ENCODE measurements at regions not wholly inside any gene's neighbourhood (a gene's known extent, or its start where the extent isn't known, plus 50 kb on each side); places are given as distances from the start of the nearest gene placed in this dataset.
A peak's percentile ranks its signal among the peaks of the same experiment; 100 is the strongest.
"Not testable (repeated sequence)": the region's sequence is repeated elsewhere in the genome, so short reads cannot be mapped to it uniquely, and the experiment has no call there.

- DNase-seq: no peak
Measured at GRCh38 chr9:21605489-21605931, 123.4 kb upstream of the IFNE start.

DNA sequence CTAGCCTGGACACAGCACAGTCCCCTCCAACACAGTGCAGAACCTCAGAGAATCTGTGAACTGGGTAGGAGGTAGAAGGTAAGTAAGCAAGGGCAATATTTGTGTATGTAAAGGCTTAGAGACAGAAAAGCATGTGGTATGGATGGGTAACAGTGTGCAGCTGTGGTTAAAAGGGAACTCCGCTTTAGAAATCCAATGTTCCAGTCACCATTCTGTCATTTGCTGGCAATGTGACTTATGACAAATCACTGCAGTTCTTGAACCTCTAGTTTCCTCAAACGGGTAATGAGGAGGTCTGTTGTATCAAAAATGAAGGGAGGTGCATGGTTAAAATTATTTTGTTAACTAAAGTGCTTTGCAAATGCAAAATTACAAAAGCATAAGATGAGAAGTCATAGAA, 125.5 kb upstream of the IFNE start:
- DNase-seq: no peak

DNA sequence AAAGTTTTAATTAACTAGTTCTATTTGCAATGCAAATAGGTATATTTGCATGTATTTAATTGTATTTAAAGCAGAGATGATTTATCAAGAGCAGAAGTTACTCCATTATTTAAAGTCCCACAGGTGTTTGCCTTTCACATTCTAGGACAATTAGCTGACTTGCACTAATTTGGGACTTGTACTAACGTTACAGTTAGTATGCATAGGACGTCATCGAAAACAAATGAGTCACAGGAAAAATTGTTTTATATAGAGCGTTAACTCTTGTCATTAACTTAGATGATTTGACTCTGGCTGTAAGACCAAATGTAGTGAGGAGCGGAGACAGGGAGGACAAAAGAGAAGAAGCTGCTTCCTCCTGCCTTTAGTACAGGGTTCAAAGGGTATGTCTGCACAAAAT, 126.1 kb upstream of the IFNE start:
- DNase-seq: no peak

GRCh38 chr9:21609506-21609905, 127.4 kb upstream of the IFNE start:
- no peak for DNase-seq

GRCh38 chr9:21611891-21612290, 129.8 kb upstream of the IFNE start:
- DNase-seq: no peak

DNA sequence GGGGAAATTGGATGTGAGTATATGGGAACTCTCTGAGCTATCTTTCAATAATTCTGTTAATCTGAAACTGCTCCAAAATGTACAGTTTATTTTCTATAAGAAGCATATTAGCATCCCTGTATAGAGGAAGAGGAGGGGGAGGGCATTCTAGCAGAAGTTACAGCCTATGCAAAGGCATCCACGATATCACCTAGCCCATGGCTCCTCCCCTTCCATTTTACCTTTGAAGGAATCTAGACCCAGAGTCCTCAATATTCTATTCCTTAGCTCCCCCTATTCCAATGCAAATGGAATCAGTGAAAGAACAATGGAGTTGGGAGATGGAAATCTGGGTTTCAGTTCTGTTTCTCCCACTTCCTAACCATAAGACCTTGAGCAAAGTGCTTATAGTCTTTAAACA, 132.9 kb upstream of the IFNE start:
- no peak for DNase-seq

DNA sequence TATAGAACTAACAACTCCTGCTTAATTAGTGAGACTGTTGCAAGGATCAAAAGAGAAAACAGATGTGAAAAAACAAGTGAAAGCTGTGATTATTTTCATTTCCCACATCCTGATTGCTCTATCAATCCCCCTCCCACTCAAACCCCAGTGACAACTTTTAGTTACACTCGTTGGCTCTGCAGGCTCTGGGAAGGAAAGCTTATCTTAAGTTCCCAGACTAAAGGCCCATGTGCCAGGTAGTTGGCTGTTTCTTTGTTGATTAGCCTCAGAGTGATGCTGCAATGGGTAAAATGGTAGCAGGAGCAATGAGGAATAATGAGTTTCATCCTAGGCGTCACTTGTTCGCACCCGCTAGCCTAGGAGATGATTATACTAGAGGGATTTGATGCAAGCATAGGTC, 133.3 kb upstream of the IFNE start:
- no peak for DNase-seq

DNA sequence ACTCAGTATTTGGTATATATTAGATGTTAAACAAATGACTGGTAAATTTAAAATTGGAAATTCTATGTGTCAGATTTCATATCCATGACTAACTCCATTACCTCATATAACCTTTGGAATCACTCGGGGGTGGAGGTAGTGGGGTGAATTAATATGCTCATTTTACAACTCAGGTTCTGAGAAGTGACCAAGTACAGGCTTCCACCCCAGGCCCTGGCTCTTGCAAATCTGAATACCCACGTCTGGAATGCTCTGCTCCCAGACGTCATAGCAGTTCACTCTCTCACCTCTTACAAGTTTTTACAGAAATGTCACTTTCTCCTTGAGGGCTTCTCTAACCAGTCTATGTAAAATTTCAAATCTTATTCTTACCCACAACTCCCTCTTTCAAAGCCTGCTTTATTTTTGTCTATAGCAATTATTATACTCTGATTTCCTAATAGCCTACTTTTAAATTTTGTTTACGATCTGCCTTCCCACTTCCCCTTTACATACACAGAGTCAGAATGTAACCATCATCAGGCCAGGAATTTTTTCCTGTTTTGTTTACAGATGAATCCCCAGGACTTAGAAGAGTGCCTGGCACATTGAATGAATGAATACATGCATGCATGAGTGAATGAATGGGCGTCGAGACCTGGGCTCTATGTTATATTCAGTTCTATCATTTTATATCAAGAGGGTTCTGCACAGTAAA, 134.1 kb upstream of the IFNE start:
- DNase-seq: no peak

DNA sequence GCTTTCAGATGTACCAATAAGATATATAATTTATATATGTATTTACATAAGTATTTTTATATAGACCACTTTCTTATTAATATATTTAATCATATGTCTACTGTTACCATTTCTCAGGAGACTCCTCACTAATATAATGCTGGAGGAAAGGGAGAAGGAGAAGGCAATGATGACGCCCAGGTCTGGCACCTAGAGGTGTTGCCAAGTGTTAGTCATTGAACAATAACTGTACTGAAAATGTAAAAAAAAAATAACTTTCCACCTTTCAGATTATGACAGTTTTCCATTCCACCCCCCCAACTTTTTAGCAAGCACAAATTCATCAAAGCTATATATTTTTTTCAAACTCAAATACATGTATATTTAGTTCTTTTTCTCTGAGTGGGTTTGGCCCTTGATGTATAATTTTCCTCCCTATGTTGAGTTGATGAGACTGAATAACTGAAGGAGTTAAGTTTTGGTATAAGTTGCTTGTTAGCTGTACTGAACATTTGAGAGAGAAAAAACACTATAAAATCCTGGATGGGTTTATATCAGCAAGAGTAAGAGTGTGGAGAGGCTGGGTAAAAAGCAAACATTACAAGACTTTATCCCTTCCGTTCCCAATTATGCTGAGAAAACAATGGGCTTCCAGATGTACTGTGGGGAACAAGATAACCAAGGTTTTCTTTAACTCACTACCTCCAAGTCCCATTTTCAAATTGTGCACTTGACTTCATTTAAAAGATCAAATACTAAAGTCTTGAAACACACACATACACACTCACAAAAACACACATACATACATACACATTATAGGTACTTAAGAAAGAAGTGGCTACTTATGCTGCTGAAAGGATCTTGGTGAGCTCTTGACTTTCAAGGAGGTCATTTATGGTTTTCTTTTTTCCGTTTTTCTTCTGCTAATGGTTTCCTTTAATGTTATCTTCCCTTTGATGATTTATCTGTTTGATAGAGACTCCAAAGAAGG, 142.8 kb upstream of the IFNE start:
- no peak for DNase-seq

- no peak for DNase-seq
Measured at GRCh38 chr9:21626493-21626892, 144.4 kb upstream of the IFNE start.

- DNase-seq: not testable (repeated sequence)
Measured at GRCh38 chr9:21628954-21629353, 146.8 kb upstream of the IFNE start.

DNA sequence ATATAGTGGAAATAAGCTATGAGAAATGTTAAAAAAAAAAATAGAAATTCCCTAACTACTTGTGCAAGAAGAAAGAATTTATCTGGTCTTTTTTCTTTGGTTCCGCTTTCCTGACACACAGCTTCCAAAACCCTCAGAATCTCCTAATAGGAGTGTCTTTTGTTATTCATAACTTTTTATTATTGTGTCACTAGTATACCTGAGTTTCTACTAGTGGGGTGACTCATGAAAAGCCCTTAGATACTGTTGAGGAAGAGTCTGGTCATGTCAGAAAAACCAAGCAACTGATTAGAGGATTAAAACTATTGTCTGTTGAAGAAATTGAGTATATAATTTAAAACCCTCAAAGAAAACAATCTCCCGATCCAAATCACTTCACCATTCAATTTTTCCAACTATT, 152.8 kb upstream of the IFNE start:
- DNase-seq: no peak

DNA sequence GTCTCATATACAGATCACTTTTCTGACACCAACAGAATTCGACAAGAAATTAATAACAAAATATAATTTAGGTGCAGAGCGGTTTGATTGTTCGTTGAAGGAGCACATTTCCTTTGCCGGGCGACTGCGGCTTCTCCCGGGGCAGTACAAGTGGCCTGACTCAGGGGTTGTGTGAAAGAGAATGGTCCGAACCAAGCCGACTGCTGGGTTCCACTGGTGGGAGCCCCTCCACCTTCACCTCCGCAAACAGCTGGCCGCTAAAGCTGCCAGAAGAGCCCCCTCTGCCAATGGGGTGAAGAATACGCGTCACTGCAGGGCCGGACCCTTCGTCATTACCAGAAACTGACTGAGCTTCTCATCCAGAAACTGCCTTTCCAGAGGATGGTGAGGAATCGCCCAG, 156.0 kb upstream of the IFNE start:
- DNase-seq: no peak

GRCh38 chr9:21653091-21653490, 149.3 kb upstream of the MTAP start:
- DNase-seq: no peak

GRCh38 chr9:21653589-21653988, 148.8 kb upstream of the MTAP start:
- DNase-seq: no peak

DNA sequence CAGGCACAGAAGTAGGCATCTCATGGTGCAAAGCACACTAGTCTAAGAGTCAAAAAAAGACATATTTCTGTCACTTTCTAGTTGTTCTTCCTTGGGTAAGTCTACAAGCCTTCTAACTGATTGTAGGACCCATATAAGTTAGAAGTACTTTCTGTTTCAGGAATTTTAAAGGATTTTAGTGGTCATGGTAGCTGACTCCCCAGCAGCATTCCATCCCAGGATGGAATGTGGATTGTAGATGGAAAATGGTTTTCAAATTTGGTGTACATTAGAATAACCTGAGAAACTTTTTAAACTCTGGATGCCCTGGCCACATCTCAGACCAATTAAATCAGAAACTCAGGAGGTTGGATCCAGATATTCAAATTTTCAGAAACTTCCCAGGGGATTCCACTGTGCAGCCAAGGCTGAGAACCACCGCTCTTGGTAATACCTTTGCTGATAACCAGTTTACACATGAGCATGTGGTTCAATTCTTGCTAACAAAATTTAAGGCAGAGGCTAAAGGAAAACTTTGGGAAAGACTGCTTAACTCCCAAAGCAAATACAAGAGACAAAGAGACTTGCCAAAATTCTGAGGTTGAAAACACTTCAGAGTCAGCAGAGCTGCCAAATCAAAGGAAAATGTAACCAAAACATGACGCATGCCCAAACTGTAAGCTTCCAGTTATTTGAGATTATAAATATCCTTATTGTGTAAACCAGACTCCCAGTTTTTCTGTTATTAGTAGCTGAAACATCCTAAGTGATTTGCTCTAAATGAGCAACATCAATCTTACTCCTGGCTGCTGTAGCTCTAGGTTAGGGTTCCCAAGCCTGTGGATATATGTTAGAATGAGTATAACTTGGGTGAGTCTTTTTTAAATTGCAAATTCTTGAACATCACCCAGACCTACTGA, 145.4 kb upstream of the MTAP start:
- DNase-seq: peak; percentile 91

- no peak for DNase-seq
Measured at GRCh38 chr9:21657966-21658667, 144.3 kb upstream of the MTAP start.

- DNase-seq: no peak
Measured at GRCh38 chr9:21660976-21661375, 141.5 kb upstream of the MTAP start.

- no peak for DNase-seq
Measured at GRCh38 chr9:21661626-21662025, 140.8 kb upstream of the MTAP start.

GRCh38 chr9:21668516-21668915, 133.9 kb upstream of the MTAP start:
- DNase-seq: peak; percentile 69

GRCh38 chr9:21669701-21670100, 132.7 kb upstream of the MTAP start:
- DNase-seq: no peak

DNA sequence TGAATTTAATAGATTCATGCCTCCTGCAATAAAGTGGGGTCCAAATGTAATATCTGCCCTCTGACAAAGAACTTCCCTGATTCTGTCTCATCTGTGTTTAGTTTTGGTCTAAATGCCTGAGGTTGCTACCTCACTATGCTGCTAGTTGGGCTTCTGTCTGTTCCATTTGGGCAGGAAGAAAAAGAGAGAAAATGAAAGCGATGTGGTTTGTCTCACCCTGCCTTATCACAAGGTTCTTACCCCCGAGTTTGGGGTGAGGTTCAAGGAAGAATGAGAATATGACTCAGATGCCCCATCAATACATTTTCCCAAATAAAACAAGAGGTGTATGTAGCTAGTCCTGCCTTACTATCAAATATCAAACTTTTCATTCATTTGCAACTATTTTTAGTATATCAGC, 132.1 kb upstream of the MTAP start:
- no peak for DNase-seq

- no peak for DNase-seq
Measured at GRCh38 chr9:21672140-21672539, 130.3 kb upstream of the MTAP start.
